ENCODE measurements at regions not wholly inside any gene's neighbourhood (a gene's known extent, or its start where the extent isn't known, plus 50 kb on each side); places are given as distances from the start of the nearest gene placed in this dataset.
"Not testable (repeated sequence)": the region's sequence is repeated elsewhere in the genome, so short reads cannot be mapped to it uniquely, and the experiment has no call there.

DNA sequence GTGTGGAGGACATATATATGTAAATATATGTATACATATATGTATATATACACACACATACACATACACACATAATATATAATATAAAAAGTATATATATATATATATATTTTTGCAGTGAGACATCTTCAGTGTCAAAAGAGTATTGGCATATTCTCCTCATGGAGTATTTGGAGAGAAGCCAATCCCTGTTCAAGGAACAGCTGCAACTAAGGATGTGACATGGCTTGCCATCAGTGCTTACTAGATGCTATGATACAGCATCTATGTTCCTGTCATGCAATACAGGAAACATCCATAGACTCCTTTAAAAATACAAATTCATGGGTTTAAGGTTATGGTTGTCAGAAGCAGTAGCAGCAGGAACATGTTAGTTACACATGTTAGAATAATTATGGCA is 632.0 kb upstream of the AMELY start:
- intact Hi-C loops (cut with DNase I) = no loop called here
- no peaks in the 10 kb centered on the region for H3K9me3 ChIP-seq
- TF ChIP-seq POLR2A (IDR thresholded peaks at IDR 0.05) = no peak
- TF ChIP-seq, protein P1, sequence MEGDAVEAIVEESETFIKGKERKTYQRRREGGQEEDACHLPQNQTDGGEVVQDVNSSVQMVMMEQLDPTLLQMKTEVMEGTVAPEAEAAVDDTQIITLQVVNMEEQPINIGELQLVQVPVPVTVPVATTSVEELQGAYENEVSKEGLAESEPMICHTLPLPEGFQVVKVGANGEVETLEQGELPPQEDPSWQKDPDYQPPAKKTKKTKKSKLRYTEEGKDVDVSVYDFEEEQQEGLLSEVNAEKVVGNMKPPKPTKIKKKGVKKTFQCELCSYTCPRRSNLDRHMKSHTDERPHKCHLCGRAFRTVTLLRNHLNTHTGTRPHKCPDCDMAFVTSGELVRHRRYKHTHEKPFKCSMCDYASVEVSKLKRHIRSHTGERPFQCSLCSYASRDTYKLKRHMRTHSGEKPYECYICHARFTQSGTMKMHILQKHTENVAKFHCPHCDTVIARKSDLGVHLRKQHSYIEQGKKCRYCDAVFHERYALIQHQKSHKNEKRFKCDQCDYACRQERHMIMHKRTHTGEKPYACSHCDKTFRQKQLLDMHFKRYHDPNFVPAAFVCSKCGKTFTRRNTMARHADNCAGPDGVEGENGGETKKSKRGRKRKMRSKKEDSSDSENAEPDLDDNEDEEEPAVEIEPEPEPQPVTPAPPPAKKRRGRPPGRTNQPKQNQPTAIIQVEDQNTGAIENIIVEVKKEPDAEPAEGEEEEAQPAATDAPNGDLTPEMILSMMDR (IDR thresholded peaks at IDR 0.05) = no peak
- H3K27ac ChIP-seq = no peak overlapping the region
- H3K36me3 ChIP-seq (replicated peaks in 1 of 2; ENCODE audit: insufficient read depth in 1 of 2, low read depth in 2 of 2) = no peaks in the 10 kb centered on the region
- no peak overlapping the region for H3K4me3 ChIP-seq
- DNase-seq (no peak), ATAC-seq (no peak)
- H3K4me1 ChIP-seq = no peaks in the 10 kb centered on the region
- H3K27me3 ChIP-seq = no peaks in the 10 kb centered on the region

DNA sequence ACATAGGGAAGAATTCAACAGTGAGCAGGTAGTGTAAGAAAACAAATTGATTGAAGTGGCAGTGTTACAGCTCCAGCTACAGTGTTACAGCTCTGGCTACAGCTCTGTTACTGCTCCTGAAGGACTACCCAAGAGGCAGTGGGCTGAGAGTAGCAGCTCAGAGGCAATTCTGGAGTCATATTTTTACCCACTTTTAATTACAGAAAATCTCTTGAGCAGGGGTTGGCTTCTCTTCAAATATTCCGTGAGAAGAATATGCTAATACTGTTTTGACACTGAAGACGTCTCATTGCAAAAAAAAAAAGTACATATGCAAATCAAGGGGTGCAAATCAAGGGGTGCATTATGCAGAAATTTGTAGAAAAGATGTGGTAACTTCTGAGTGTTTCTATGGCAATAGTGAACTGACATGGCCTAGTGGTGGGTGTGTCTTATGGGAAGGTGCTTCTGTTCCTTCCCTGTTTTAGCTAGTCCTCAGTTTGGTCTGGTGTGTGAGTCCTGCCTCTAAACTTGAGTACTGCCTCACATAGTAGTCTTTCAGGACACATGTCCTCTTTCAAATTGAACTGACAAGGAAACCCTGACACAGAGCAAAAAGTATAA is 630.8 kb upstream of the AMELY start:
- WGBS, 2 donors = 70 to 95% methylated on average over 2 of the region's 2 CpGs
- H3K4me1 ChIP-seq = no peaks in the 10 kb centered on the region
- intact Hi-C loops (cut with DNase I) = no loop called here

DNA sequence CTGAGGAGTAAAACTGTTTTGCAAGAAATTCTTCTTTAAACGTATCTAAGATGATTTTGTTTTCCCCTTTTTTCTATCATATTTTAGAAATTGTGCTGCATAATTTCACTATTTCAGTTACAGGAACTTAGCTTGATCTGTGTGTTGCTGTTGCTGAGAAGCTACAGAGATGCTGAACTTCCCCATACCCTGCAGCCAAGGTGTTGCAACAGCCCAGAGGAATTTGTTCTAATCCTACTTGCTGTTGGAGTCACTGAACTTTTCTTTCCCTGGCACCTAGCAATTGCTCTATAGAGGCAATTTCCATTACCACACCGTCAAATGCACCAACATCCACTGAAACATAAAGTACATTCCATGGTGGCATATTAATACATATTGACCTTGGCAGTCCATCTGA is 617.8 kb upstream of the AMELY start:
- H3K27me3 ChIP-seq = no peaks in the 10 kb centered on the region
- H3K27ac ChIP-seq = no peak overlapping the region
- intact Hi-C loops (cut with DNase I) = no loop called here
- no peak for ATAC-seq
- DNase-seq = peak in 1 of 4 donors; percentile 2
- no peaks in the 10 kb centered on the region for H3K36me3 ChIP-seq (replicated peaks in 1 of 2; ENCODE audit: insufficient read depth in 1 of 2, low read depth in 2 of 2)
- H3K4me3 ChIP-seq = no peak overlapping the region
- WGBS, 2 donors = 62 to 77% methylated on average over 1 to 2 of the region's 2 CpGs
- H3K4me1 ChIP-seq = no peaks in the 10 kb centered on the region
- TF ChIP-seq POLR2A (IDR thresholded peaks at IDR 0.05) = no peak
- TF ChIP-seq, protein P1 (IDR thresholded peaks at IDR 0.05) = no peak
- H3K9me3 ChIP-seq = no peaks in the 10 kb centered on the region

More for the DNA sequence above, 630.8 kb upstream of the AMELY start:
- no peak for ATAC-seq
- H3K9me3 ChIP-seq = no peaks in the 10 kb centered on the region
- no peaks in the 10 kb centered on the region for H3K36me3 ChIP-seq (replicated peaks in 1 of 2; ENCODE audit: insufficient read depth in 1 of 2, low read depth in 2 of 2)
- TF ChIP-seq, protein P1 (IDR thresholded peaks at IDR 0.05) = no peak
- no peak for TF ChIP-seq POLR2A (IDR thresholded peaks at IDR 0.05)
- H3K27me3 ChIP-seq = no peaks in the 10 kb centered on the region
- no peak overlapping the region for H3K27ac ChIP-seq
- H3K4me3 ChIP-seq = no peak overlapping the region
- DNase-seq = no peak

DNA sequence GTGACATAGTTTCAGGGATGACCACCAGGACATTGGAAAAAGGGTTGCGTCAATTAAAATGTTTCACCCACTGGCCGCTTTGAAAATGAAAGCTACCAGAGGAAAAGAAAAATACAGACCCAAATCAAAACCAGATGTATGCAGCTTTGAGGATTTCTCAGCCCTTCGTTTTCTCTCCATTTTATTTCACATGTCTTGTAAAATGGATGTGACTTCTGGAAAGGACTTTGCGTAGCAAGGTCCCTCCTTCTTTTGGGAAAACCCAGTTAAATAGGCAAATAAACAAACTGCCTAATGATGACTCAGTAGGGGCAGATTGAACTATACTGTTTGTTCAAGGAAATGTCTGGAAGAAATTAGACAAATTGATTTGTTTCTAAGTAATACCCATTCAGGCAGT is 616.0 kb upstream of the AMELY start:
- H3K4me3 ChIP-seq; H3K36me3 ChIP-seq (replicated peaks in 1 of 2; ENCODE audit: insufficient read depth in 1 of 2, low read depth in 2 of 2); H3K9me3 ChIP-seq; H3K27ac ChIP-seq; ATAC-seq; H3K4me1 ChIP-seq; intact Hi-C loops (cut with DNase I); DNase-seq; H3K27me3 ChIP-seq: not testable (repeated sequence)
- whole genome bisulfite sequencing, 2 donors = 79 to 89% methylated on average over 4 of the region's 4 CpGs

DNA sequence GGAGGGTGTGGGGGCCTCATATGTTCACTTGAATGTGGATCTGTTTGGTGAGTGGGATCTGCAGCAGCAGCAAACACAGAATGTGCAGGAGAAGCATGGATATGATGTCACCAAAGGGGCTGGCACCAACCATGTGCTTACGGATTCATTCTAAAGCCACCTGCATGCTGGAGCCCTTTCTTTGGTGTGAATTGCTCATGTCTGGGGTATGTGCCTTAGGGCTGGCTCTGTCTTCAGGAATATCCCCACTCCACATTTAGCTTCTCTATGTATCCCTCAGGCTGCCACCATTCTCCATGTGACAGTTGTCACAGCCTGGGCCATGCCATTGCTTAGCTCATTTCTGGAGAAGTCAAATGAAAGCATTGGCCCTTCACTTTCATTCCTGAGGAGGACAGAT is 606.8 kb upstream of the AMELY start:
- Histone ChIP-seq H3K4me3 (no peak overlapping the region), H3K9me3 (no peaks in the 10 kb centered on the region), H3K4me1 (no peaks in the 10 kb centered on the region), H3K36me3 (replicated peaks in 1 of 2; ENCODE audit: insufficient read depth in 1 of 2, low read depth in 2 of 2) (no peaks in the 10 kb centered on the region), H3K27ac (no peak overlapping the region), H3K27me3 (no peaks in the 10 kb centered on the region)
- no peak for TF ChIP-seq POLR2A (IDR thresholded peaks at IDR 0.05)
- TF ChIP-seq, protein P1 (IDR thresholded peaks at IDR 0.05) = no peak
- whole genome bisulfite sequencing, 2 donors = 100% methylated on average over 1 of the region's 1 CpG
- ATAC-seq (no peak), DNase-seq (no peak)
- intact Hi-C loops (cut with DNase I) = no loop called here
